T-helper 2 cell (primary cell): ENCODE measurements at regions not wholly inside any gene's neighbourhood (a gene's known extent, or its start where the extent isn't known, plus 50 kb on each side); places are given as distances from the start of the nearest gene placed in this dataset.
"Not testable (repeated sequence)": the region's sequence is repeated elsewhere in the genome, so short reads cannot be mapped to it uniquely, and the experiment has no call there.

Source experiments
- DNase-seq, 5 experiments: peaks; one replicate each; pipeline versions ENCODE4 v3.0.0 to v3.0.0-alpha.2; 2012 to 2022

- DNase-seq = not testable (repeated sequence)
Measured at GRCh38 chr5:177941386-177941785, 54.7 kb downstream of the PROP1 start.

DNA sequence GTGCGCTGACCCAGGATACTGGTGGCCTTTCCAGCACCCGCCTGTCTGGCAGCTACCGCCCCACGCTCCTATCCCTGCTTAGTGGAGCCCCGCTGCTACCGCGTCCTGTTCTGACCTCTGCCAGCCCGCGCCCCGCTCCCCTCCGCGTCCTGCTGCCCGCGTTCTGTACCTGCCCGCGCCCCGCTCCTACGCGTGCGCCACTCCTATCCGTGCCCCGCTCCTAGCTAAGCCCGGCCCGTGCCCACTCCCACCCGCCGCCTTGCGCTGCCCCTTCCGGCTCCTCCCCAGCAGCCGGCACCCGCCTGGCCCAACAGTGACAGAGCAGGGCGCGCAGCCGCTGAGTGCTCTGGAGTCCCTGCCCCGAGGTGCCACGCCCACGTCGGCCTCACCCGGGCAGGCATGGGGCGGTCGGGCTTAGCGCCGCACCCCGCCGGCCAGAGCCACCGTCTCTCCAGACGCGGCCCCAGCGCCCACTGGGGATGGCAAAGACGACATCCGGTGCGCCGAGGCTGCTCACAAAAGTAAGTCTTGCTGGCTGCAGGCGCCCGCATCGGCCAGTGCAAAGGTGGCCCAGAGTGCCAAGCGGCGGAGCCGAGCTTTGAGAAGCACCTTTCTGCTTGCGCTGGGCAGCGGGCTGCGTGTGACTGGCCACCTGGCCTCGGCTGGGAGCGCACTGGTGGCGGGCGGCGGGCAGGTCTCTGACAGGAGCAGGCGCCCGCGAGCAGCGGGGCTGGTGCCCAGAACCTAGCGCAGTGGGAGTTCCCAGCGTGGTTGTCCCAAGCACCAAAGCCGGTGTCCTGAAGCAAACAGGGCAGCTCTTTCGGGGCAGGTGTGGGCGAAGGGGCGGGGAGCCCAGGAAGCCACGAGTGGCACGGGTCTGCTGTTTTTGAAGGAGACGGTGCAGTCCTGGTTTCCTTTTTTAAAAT lies 56.5 kb downstream of the PROP1 start:
- not testable (repeated sequence) for DNase-seq

DNA sequence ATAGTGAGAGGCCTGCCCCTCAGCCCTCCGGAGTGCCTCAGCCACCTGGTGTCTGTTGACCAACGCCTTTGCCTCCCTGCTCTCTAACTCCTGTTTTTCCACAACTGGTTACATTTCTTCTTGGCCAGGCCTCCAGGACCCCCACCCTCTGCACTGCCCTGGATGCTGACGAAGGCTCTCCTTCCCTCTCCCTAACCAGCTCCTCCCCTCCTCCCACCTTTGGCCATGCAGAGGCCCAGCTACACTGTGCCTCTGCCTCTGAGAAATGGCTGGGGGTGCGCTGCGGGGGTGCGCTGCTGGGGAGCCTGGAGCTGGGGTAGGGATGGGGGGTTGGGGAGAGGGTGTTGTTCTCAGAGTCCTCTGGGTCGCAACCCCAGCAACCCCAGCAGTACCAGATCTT lies 57.3 kb downstream of the PROP1 start:
- not testable (repeated sequence) for DNase-seq

GRCh38 chr5:177934233-177934632 lies 61.8 kb downstream of the PROP1 start:
- not testable (repeated sequence) for DNase-seq

DNA sequence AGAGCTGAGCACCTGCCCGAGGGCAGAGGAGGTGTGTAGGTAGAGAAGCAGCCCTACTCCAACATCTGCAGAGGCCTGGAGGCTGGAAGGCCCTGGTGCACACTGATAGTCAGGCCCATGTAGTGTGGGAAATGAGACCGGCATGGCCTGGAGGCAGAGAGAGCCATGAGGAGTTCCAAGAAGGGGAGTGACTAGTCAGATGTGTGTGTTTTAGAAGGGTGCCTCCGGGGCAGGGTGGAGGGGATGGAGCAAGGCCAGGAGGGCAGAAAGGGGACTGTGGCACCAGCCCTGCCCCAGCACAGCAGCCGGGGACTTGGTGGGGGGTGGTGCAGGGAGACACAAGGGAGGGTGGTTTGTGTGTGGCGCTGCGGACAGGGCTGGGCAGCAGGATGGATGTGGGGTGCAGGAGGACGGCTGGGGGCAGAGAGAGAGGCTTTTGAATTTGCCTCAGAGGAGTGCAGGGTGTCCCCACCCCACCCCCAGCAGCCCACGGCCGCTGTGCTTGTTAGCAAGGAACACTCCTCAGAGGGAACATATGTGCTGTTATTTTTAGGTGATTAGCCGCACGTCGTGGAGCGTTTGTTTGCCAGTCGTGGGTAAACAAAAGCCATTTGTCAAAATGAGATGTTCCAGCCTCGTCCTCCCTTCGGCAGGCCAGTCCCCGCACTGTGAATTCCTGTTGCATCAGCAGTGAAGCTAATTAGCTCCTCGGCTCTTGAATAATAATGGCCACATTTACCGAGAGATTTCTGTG lies 65.6 kb downstream of the PROP1 start:
- not testable (repeated sequence) for DNase-seq

GRCh38 chr5:177929618-177930017 lies 66.4 kb downstream of the PROP1 start:
- DNase-seq = not testable (repeated sequence)

DNA sequence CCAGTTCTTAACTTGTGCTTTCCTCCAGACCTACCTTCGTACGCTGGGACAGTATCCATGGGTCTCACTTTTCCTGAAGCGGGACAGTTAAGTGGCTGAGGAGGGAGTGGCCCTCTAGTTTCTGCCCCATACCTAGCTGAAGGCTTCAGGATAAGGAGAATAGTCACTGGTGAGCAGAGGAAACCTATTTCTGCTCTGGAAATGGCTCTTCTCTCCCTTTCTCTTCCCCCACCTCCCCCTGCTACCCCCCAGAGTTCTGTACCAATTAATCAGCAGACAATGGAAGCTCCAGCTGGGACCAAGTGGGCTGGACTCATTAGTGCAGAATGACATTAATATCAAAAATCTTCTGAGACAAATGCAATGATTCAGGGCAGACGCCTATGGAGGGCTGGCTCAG lies 68.5 kb downstream of the PROP1 start:
- not testable (repeated sequence) for DNase-seq

DNA sequence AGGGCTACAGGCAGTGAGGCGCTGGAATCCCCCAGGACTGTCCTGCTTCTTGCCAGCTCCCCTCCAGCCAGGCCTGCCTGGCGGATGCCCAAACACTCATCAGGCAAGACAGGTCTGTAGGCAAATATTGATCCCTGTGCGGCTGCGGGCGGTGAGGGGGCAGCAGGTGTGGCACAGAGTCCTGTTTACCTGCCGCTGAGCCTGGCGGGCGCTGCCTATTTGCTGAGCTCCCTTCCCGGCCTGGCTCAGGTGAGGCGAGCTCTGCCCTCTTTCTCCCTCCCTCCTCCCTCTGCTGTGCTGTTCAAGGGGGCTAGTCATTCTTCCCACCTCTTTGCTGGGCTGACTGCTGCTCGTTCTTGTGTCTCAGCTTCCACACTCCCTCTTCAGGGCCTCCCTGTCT lies 71.5 kb downstream of the PROP1 start:
- DNase-seq = not testable (repeated sequence)

GRCh38 chr5:177923837-177924236 lies 72.2 kb downstream of the PROP1 start:
- peak in 1 of 5 experiments; percentile 31 for DNase-seq

GRCh38 chr5:177923189-177923588 lies 72.9 kb downstream of the PROP1 start:
- not testable (repeated sequence) for DNase-seq

DNA sequence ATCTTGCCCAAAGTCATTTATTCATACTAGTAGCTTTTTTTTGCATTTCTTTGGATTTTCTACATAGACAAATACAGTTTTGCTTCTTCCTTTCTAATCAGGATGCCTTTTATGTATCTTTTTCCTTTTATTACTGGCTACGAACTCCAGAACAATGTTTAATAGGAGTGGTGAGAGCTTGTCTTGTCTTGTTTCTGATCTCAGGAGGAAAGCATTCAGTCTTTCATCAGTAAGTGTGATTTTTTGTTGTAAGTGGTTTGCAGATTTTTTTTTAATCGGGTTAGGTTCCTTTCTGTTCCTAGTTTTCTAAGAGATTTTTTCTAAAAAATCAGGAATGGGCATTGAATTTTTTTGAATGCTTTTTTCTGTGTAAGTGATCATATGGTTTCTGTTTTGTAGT lies 86.8 kb downstream of the PROP1 start:
- DNase-seq = not testable (repeated sequence)

- not testable (repeated sequence) for DNase-seq
Measured at GRCh38 chr5:177902806-177903205, 93.2 kb downstream of the PROP1 start.

GRCh38 chr5:177900066-177900465 lies 96.0 kb downstream of the PROP1 start:
- not testable (repeated sequence) for DNase-seq

DNA sequence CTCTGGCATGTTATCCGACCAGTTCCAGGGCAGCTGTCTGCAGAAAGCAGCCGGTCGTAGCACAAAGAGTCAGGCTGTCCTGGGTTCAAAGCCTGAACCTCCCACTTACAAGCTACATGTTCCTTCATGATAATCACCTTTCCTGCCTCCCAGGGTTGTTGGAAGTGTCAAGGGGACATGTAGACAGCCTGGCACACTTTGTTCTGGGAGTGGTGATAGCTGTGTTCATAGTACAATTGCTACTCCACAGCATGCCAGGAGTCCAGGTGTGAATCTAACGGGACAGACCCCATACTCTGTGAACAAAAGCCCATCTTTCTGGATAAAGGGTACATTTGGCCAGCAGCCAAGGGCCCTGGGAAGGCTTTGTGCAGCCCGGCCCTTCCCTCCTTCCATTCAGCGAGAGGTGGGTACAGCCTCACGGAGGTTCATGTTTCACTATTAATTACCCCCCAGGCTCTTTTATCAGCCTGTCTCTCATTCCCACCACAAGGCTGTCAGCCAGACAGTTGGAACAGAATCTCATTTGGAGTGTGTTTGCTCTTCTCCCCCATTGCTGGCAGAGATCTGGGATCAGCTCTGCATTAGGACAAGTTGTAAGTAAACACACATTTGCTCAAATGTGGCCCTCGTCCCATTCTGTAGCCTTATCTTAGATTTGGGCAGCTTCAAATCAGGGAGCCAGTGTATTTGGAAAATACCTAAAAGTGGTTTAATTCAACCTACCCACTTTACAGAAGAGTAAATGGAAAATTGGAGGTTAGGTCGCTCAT lies 101.2 kb downstream of the PROP1 start:
- not testable (repeated sequence) for DNase-seq

DNA sequence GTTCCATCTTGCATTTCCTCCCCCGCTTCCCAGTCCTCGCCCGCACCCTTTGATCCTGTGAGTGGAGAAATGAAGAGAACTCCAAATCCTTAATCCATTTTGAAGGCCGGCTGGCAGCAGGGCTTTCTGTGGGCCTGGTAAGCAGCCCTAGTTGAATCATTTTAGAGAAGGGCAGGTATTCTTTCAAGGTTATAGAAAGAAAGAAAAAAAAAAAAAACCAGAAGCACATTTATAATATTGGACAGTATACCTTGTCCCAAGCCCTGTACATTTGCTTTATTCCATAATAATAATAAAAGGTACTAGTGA lies 103.7 kb downstream of the PROP1 start:
- DNase-seq = not testable (repeated sequence)

- peak in 1 of 5 experiments; percentile 3 for DNase-seq
Measured at GRCh38 chr5:177891547-177892356, 104.3 kb downstream of the PROP1 start.

DNA sequence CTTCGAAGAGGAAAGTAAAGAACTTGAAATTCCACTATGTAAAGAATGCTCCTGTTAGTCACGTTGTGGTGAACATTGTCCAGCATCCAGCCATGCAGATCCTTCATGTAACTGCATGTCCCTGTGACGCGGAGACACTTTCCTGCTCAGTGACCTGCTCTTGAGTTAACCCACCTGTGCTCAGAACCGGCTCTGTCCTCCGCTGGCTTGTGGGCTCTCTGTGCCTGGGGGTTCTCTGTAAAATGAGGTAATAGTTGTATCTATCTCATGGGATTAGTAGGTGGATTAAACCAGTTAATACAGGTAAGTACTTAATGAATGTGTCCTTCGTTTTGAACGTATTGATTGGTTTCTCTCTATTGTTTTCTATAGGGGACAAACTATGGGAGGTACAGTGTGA lies 100.6 kb upstream of the FAM153A start:
- not testable (repeated sequence) for DNase-seq

- peak in 1 of 5 experiments; percentile 14 for DNase-seq
Measured at GRCh38 chr5:177875900-177876238, 93.2 kb upstream of the FAM153A start.

- DNase-seq = peak in 2 of 5 experiments; percentile 16 to 17
Measured at GRCh38 chr5:177875013-177875899, 92.6 kb upstream of the FAM153A start.

- not testable (repeated sequence) for DNase-seq
Measured at GRCh38 chr5:177863822-177864446, 81.2 kb upstream of the FAM153A start.
